HG02973 (cell line): ENCODE measurements at regions not wholly inside any gene's neighbourhood (a gene's known extent, or its start where the extent isn't known, plus 50 kb on each side); places are given as distances from the start of the nearest gene placed in this dataset.
"Not testable (repeated sequence)": the region's sequence is repeated elsewhere in the genome, so short reads cannot be mapped to it uniquely, and the experiment has no call there.

ENCODE experiments used
- ATAC-seq: cut with Tn5 transposase; IDR thresholded peaks from one replicate; pipeline ENCODE4 v1.9.1; 2021; ENCODE audit warnings: moderate library complexity; ENCODE audit not compliant: unreplicated experiment

GRCh38 chr6:11304946-11305345 is 72.5 kb upstream of the NEDD9 start:
- ATAC-seq, result no peak

- not testable (repeated sequence) for ATAC-seq
Measured at GRCh38 chr6:11299876-11300428, 67.5 kb upstream of the NEDD9 start.

GRCh38 chr6:11299421-11299784 is 66.9 kb upstream of the NEDD9 start:
- not testable (repeated sequence) for ATAC-seq

GRCh38 chr6:11298651-11299420 is 66.4 kb upstream of the NEDD9 start:
- ATAC-seq, result no peak

GRCh38 chr6:11297376-11297729 is 64.9 kb upstream of the NEDD9 start:
- no peak for ATAC-seq

GRCh38 chr6:11296449-11297375 is 64.2 kb upstream of the NEDD9 start:
- ATAC-seq, result no peak

- no peak for ATAC-seq
Measured at GRCh38 chr6:11295969-11296368, 63.5 kb upstream of the NEDD9 start.

GRCh38 chr6:11294228-11294627 is 61.8 kb upstream of the NEDD9 start:
- ATAC-seq, result no peak

- ATAC-seq, result no peak
Measured at GRCh38 chr6:11292594-11293236, 60.2 kb upstream of the NEDD9 start.

- no peak for ATAC-seq
Measured at GRCh38 chr6:11292091-11292490, 59.6 kb upstream of the NEDD9 start.

- no peak for ATAC-seq
Measured at GRCh38 chr6:11291582-11291981, 59.1 kb upstream of the NEDD9 start.

- ATAC-seq, result no peak
Measured at GRCh38 chr6:11290027-11290426, 57.6 kb upstream of the NEDD9 start.

GRCh38 chr6:11288065-11288464 is 55.6 kb upstream of the NEDD9 start:
- no peak for ATAC-seq

GRCh38 chr6:11284996-11285395 is 52.5 kb upstream of the NEDD9 start:
- no peak for ATAC-seq

- ATAC-seq, result no peak
Measured at GRCh38 chr6:11283629-11284028, 51.2 kb upstream of the NEDD9 start.

GRCh38 chr6:11282875-11283274 is 50.4 kb upstream of the NEDD9 start:
- ATAC-seq, result no peak
